ENCODE measurements at regions not wholly inside any gene's neighbourhood (a gene's known extent, or its start where the extent isn't known, plus 50 kb on each side); places are given as distances from the start of the nearest gene placed in this dataset.

GRCh38 chr5:91888810-91889209 lies 505.7 kb upstream of the ARRDC3 start:
- H3K4me3 ChIP-seq (ENCODE audit: low read depth, low read length), result no peak overlapping the region
- no peak for TF ChIP-seq CTCF (IDR thresholded peaks at IDR 0.05; ENCODE audit: low read depth, low read length)

GRCh38 chr5:91885291-91886265 lies 502.5 kb upstream of the ARRDC3 start:
- TF ChIP-seq CTCF (IDR thresholded peaks at IDR 0.05; ENCODE audit: low read depth, low read length), result no peak
- H3K4me3 ChIP-seq (ENCODE audit: low read depth, low read length), result no peak overlapping the region

GRCh38 chr5:91884036-91884435 lies 500.9 kb upstream of the ARRDC3 start:
- H3K4me3 ChIP-seq (ENCODE audit: low read depth, low read length), result no peak overlapping the region
- no peak for TF ChIP-seq CTCF (IDR thresholded peaks at IDR 0.05; ENCODE audit: low read depth, low read length)

GRCh38 chr5:91875196-91875779 lies 492.2 kb upstream of the ARRDC3 start:
- no peak overlapping the region for H3K4me3 ChIP-seq (ENCODE audit: low read depth, low read length)
- no peak for TF ChIP-seq CTCF (IDR thresholded peaks at IDR 0.05; ENCODE audit: low read depth, low read length)

- no peak overlapping the region for H3K4me3 ChIP-seq (ENCODE audit: low read depth, low read length)
- no peak for TF ChIP-seq CTCF (IDR thresholded peaks at IDR 0.05; ENCODE audit: low read depth, low read length)
Measured at GRCh38 chr5:91867799-91868198, 484.7 kb upstream of the ARRDC3 start.

- TF ChIP-seq CTCF (IDR thresholded peaks at IDR 0.05; ENCODE audit: low read depth, low read length), result no peak
- H3K4me3 ChIP-seq (ENCODE audit: low read depth, low read length), result no peak overlapping the region
Measured at GRCh38 chr5:91865915-91866314, 482.8 kb upstream of the ARRDC3 start.

- H3K4me3 ChIP-seq (ENCODE audit: low read depth, low read length), result no peak overlapping the region
- TF ChIP-seq CTCF (IDR thresholded peaks at IDR 0.05; ENCODE audit: low read depth, low read length), result no peak
Measured at GRCh38 chr5:91864962-91865361, 481.8 kb upstream of the ARRDC3 start.

Data from WI38 (cell line).